Erythroblast (primary cell): ENCODE measurements at regions not wholly inside any gene's neighbourhood (a gene's known extent, or its start where the extent isn't known, plus 50 kb on each side); places are given as distances from the start of the nearest gene placed in this dataset.

Source experiments
- GATA1 ChIP-seq: IDR thresholded peaks from 2 replicates; pipeline ENCODE4 v1.6.1; 2011; ENCODE audit warnings: low read depth, mild to moderate bottlenecking, control low read depth, low read length, moderate library complexity
- POLR2A ChIP-seq: IDR thresholded peaks from 2 replicates; pipeline ENCODE4 v1.6.1; 2011; ENCODE audit warnings: mild to moderate bottlenecking, low read length

GRCh38 chr2:212733273-212733672 is 194.7 kb upstream of the ERBB4 start:
- TF ChIP-seq POLR2A (no peak), GATA1 (no peak)
